HCT116 (cell line): ENCODE measurements at regions not wholly inside any gene's neighbourhood (a gene's known extent, or its start where the extent isn't known, plus 50 kb on each side); places are given as distances from the start of the nearest gene placed in this dataset.

Source experiments
- ATF3 ChIP-seq: IDR thresholded peaks from 2 replicates; pipeline ENCODE4 v1.6.1; 2012
- CEBPB ChIP-seq: IDR thresholded peaks from 2 replicates; pipeline ENCODE4 v1.6.1; 2012; ENCODE audit warnings: low read depth
- CTCF ChIP-seq, 3 experiments: fragments of 200-600 bp in 1 of 3; sonication (generic) in 1 of 3; IDR thresholded peaks in 2 of 3; conservative IDR thresholded peaks in 1 of 3; 2 replicates each; pipeline ENCODE4 v1.5.1; 2012 to 2017; ENCODE audit warnings: low read depth in 2 of 3, low read length in 2 of 3, antibody characterized with exemption in 1 of 3, borderline replicate concordance in 1 of 3, control low read depth in 1 of 3, mild to moderate bottlenecking in 1 of 3, mixed read lengths in 1 of 3, mixed run types in 1 of 3, moderate library complexity in 1 of 3; ENCODE audit not compliant: insufficient read depth in 1 of 3
- ELF1 ChIP-seq: IDR thresholded peaks from 2 replicates; pipeline ENCODE4 v1.6.1; 2012; ENCODE audit warnings: low read depth, borderline replicate concordance
- FOSL1 ChIP-seq: IDR thresholded peaks from 2 replicates; pipeline ENCODE4 v1.6.1; 2012; ENCODE audit warnings: low read depth
- JUND ChIP-seq: IDR thresholded peaks from 2 replicates; pipeline ENCODE4 v1.6.1; 2012
- POLR2A ChIP-seq: IDR thresholded peaks from 2 replicates; pipeline ENCODE4 v1.7.0; 2011; ENCODE audit warnings: borderline replicate concordance; ENCODE audit not compliant: insufficient read depth, insufficient read length; ENCODE audit errors: extremely low read depth
- POLR2AphosphoS5 ChIP-seq: IDR thresholded peaks from 2 replicates; pipeline ENCODE4 v1.6.1; 2011; ENCODE audit warnings: mild to moderate bottlenecking, low read depth, low read length, moderate library complexity
- REST ChIP-seq: IDR thresholded peaks from 2 replicates; pipeline ENCODE4 v1.6.1; 2012; ENCODE audit warnings: low read depth
- SIN3A ChIP-seq: IDR thresholded peaks from 2 replicates; pipeline ENCODE4 v1.6.1; 2012; ENCODE audit warnings: low read depth
- SRF ChIP-seq: IDR thresholded peaks from 2 replicates; pipeline ENCODE4 v1.6.1; 2012; ENCODE audit warnings: low read depth
- ZBTB33 ChIP-seq: IDR thresholded peaks from 2 replicates; pipeline ENCODE4 v1.6.1; 2011; ENCODE audit warnings: mild to moderate bottlenecking, low read length, moderate library complexity; ENCODE audit not compliant: insufficient replicate concordance; ENCODE audit errors: extremely low read depth

GRCh38 chr6:138035070-138035469, 72.1 kb downstream of the PERP start:
- TF ChIP-seq POLR2AphosphoS5 (no peak), ELF1 (no peak), JUND (no peak), FOSL1 (no peak), CTCF (IDR thresholded peaks at IDR 0.05 in 2 of 3, conservative IDR thresholded peaks at IDR 0.05 in 1 of 3; ENCODE audit: borderline replicate concordance in 1 of 3, insufficient read depth in 1 of 3, low read depth in 2 of 3, low read length in 2 of 3) (no peak), ZBTB33 (no peak), POLR2A (no peak), CEBPB (no peak), ATF3 (no peak), SIN3A (no peak), SRF (no peak), REST (no peak)
